Chondrocyte (in vitro differentiated cells): ENCODE measurements at regions not wholly inside any gene's neighbourhood (a gene's known extent, or its start where the extent isn't known, plus 50 kb on each side); places are given as distances from the start of the nearest gene placed in this dataset.

Experiments
- DNase-seq: peaks from one replicate; pipeline ENCODE4 v3.0.0; 2021; ENCODE audit warnings: mixed read lengths, low spot score
- H3K27ac Mint-ChIP-seq: one replicate; pipeline ENCODE4 v1.8.0; 2021; ENCODE audit warnings: mild to moderate bottlenecking, moderate library complexity, mixed read lengths; ENCODE audit not compliant: unreplicated experiment
- H3K27me3 Mint-ChIP-seq: 2 replicates; pipeline ENCODE4 v1.8.0; 2021; ENCODE audit warnings: low read depth, mixed read lengths
- H3K36me3 Mint-ChIP-seq: 2 replicates; pipeline ENCODE4 v1.8.0; 2021; ENCODE audit warnings: low read depth, mixed read lengths
- H3K4me1 Mint-ChIP-seq: 2 replicates; pipeline ENCODE4 v1.8.0; 2021; ENCODE audit warnings: low read depth, mild to moderate bottlenecking, mixed read lengths
- H3K4me3 Mint-ChIP-seq: one replicate; pipeline ENCODE4 v1.8.0; 2021; ENCODE audit warnings: mild to moderate bottlenecking, moderate library complexity, mixed read lengths; ENCODE audit not compliant: unreplicated experiment
- H3K9me3 Mint-ChIP-seq: 2 replicates; pipeline ENCODE4 v1.8.0; 2021; ENCODE audit warnings: low read depth, mixed read lengths
- TF ChIP-seq, protein P1 (sequence below): fragments of 200-600 bp; sonication (generic); IDR thresholded peaks from 2 replicates; pipeline ENCODE4 v1.5.0; 2021; ENCODE audit warnings: antibody characterized with exemption, mild to moderate bottlenecking, moderate library complexity

DNA sequence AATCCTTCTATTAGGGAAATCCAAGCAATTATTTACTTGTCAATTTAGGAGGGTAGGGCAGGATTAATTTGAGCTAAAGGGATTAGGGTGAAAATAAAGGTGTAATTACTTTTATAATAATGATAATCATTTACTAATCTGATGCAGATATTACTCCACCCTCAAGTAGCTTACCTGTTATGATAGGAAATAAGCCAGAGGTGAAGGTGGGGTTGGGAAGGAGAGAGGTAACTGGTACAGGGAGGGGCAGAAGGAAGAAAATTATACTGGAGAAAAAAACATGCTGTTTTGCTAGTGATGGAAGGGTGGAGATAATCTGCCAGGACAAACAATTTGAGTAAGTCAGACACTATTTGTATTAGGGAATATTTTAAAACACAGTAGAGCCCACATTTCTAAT is 157.7 kb downstream of the BARX2 start:
- DNase-seq: no peak
- Mint-ChIP-seq H3K9me3 (peaks cover 31% of the 10 kb centered on the region), H3K36me3 (no peaks in the 10 kb centered on the region), H3K27ac (no peak overlapping the region), H3K4me1 (no peaks in the 10 kb centered on the region), H3K4me3 (no peak overlapping the region), H3K27me3 (no peaks in the 10 kb centered on the region)
- TF ChIP-seq, protein P1, sequence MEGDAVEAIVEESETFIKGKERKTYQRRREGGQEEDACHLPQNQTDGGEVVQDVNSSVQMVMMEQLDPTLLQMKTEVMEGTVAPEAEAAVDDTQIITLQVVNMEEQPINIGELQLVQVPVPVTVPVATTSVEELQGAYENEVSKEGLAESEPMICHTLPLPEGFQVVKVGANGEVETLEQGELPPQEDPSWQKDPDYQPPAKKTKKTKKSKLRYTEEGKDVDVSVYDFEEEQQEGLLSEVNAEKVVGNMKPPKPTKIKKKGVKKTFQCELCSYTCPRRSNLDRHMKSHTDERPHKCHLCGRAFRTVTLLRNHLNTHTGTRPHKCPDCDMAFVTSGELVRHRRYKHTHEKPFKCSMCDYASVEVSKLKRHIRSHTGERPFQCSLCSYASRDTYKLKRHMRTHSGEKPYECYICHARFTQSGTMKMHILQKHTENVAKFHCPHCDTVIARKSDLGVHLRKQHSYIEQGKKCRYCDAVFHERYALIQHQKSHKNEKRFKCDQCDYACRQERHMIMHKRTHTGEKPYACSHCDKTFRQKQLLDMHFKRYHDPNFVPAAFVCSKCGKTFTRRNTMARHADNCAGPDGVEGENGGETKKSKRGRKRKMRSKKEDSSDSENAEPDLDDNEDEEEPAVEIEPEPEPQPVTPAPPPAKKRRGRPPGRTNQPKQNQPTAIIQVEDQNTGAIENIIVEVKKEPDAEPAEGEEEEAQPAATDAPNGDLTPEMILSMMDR: no peak

DNA sequence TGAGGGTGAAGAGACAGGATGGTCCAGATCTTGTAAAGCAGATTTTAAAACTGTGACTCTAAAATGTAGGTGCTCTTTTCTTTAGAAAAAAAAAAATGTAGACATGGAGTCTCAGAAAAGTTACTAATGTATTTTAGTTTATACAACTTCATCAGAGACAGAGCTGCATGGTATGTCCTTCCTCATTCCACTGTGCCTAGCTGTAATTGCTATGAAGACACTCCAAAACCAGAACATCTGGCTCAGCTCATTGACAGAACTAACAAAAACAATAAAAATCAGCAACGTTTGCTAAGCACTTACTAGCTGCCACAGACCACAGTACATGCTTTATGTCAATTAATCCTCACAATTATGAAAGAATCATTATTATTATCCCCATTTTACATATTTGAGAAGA is 160.7 kb downstream of the BARX2 start:
- TF ChIP-seq, protein P1: no peak
- Mint-ChIP-seq H3K4me1 (no peaks in the 10 kb centered on the region), H3K4me3 (no peak overlapping the region), H3K9me3 (peaks cover 34% of the 10 kb centered on the region), H3K36me3 (no peaks in the 10 kb centered on the region), H3K27me3 (no peaks in the 10 kb centered on the region), H3K27ac (no peak overlapping the region)
- no peak for DNase-seq

DNA sequence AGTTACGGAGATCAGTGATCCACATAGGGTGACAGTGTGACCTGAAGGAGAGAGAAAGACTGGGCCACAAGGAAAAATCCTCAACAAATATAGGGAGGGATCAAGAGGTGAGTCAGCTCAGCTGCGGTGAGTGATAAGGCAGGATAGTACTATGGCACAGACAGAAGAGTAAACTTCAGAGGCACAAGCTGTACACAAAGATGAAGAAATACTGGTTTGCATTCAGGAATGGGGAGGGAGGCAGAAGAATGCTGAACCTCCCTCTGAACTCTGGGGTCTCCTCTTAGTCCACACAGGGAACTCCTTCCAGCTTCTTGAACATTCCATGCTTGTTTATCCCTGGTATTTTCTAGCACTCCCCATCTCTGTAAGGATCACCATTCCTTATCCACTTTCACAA is 162.7 kb downstream of the BARX2 start:
- H3K36me3 Mint-ChIP-seq: no peaks in the 10 kb centered on the region
- TF ChIP-seq, protein P1: no peak
- H3K9me3 Mint-ChIP-seq: peaks cover 36% of the 10 kb centered on the region
- no peaks in the 10 kb centered on the region for H3K4me1 Mint-ChIP-seq
- no peak overlapping the region for H3K27ac Mint-ChIP-seq
- H3K27me3 Mint-ChIP-seq: no peaks in the 10 kb centered on the region
- DNase-seq: no peak
- no peak overlapping the region for H3K4me3 Mint-ChIP-seq

DNA sequence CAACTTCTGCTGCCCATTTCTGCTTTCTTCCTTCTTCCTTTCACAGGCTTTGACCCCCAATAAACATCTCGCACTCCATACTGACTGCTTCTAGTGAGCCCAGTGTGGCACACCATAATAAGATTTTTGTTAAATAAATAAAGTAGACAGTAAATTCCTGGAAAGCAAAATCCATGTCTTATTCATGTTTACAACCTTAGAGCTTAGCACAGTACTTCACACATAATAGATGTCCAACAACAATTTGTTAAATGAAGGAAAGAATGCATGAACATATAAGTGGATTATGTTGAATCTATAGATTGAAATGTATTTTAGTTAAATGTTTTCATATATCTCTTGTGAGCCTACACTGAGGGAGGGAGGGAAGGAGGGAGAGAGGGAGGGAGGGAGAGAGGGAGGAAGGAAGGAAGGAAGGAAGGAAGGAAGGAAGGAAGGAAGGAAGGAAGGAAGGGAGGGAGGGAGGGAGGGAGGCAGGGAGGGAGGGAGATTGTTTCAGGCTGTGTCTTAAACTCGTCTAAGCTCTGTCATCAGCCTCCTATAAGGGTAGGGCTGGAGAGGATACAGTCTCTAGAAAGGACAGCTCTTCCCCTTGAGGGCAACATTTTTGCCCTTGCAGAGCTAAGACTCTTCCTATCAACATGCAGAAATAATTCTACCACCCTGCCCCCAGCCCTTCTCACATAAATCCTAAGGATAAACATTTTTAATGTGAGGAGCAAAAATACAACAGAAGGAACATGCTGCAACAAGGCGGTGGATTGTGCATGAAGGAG is 168.1 kb downstream of the BARX2 start:
- Mint-ChIP-seq H3K27me3 (peaks cover 7% of the 10 kb centered on the region), H3K27ac (no peak overlapping the region), H3K4me1 (no peaks in the 10 kb centered on the region), H3K36me3 (no peaks in the 10 kb centered on the region), H3K9me3 (peaks cover 8% of the 10 kb centered on the region), H3K4me3 (no peak overlapping the region)
- DNase-seq: no peak
- TF ChIP-seq, protein P1: no peak

DNA sequence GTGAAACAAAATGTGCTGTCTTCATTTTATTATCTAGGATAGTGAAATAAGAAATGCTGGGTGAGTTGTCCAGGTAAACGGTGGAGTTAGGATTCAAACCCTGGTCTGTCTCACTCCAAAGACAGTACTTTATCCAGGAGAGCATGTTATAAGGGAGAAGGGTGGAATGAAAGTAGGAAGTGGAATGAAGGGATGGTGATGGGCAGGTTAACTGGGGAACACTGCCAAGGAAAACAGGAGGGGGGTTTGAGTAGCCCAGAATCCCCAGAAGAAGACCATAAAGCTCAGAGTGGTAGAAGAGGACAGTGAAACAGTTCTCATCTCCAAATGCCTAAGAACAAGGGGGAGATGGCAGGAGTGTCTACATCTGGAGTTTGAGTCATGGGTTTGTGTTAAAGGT is 169.0 kb downstream of the BARX2 start:
- peaks cover 9% of the 10 kb centered on the region for H3K27me3 Mint-ChIP-seq
- no peaks in the 10 kb centered on the region for H3K36me3 Mint-ChIP-seq
- TF ChIP-seq, protein P1: no peak
- peaks cover 10% of the 10 kb centered on the region for H3K9me3 Mint-ChIP-seq
- H3K27ac Mint-ChIP-seq: no peak overlapping the region
- no peaks in the 10 kb centered on the region for H3K4me1 Mint-ChIP-seq
- no peak for DNase-seq
- H3K4me3 Mint-ChIP-seq: no peak overlapping the region
